H4 (cell line): ENCODE measurements at regions not wholly inside any gene's neighbourhood (a gene's known extent, or its start where the extent isn't known, plus 50 kb on each side); places are given as distances from the start of the nearest gene placed in this dataset.
"Not testable (repeated sequence)": the region's sequence is repeated elsewhere in the genome, so short reads cannot be mapped to it uniquely, and the experiment has no call there.

ENCODE experiments used
- DNase-seq: peaks from one replicate; pipeline ENCODE4 v3.0.0-alpha.2; 2015; ENCODE audit warnings: low spot score

DNA sequence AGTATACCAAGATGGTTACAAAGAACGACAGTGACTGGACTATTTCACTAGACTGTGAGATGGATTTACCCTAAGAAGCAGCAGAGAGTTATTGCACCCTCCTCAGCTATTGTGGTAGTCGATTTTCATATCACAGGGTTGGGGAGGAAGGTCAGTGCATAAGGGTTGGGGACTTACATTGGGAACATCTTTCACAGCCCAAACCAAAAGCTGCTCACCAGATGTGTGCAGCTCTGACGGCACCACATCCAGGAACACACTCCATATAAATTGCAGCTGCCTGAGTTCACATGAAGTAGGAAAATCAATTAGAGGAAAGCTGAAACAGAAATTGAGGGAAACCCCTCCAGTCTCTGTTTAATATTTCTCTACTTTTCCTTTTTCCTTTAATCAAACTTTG, 470.5 kb upstream of the NRSN1 start:
- no peak for DNase-seq

GRCh38 chr6:23656255-23657194, 469.5 kb upstream of the NRSN1 start:
- no peak for DNase-seq

GRCh38 chr6:23659125-23659524, 466.9 kb upstream of the NRSN1 start:
- DNase-seq: peak; percentile 21

GRCh38 chr6:23661549-23661948, 464.5 kb upstream of the NRSN1 start:
- DNase-seq: no peak

DNA sequence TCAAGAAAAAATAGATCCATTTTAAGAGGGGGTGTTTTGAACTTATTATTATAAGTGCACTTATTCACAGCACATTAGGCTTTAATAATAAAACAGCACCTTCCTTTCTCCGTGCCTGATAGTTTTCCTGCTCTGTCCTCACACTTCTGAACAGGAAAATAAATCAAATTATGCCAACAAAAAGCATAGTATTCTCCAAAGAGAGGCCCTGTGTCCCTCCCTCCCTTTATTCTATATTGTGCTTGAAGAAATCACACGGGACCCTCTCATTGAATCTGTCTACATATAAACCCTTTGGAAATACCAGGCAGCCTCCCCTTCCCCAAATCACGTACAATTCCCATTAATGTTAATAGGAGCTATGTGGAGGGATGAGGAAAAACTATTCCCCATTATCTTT, 462.9 kb upstream of the NRSN1 start:
- DNase-seq: no peak

DNA sequence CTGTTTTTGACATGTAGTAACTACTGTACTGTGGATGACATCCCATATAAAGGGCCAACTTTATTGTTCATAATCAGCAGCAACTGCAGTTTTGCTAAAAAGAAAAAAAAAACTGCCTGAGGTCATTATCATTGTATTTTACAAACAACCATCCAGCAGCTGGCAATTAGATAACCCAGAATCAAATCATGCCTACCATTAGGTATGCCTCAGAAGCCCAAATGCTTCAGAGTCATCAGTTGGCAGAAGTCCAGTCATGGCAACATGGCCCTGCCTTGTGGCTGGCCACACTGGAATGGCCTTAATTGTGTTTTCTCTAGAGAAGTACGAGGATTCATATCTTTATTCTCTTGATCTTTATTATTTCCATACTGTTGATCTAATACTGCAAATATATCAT, 462.4 kb upstream of the NRSN1 start:
- DNase-seq: no peak

DNA sequence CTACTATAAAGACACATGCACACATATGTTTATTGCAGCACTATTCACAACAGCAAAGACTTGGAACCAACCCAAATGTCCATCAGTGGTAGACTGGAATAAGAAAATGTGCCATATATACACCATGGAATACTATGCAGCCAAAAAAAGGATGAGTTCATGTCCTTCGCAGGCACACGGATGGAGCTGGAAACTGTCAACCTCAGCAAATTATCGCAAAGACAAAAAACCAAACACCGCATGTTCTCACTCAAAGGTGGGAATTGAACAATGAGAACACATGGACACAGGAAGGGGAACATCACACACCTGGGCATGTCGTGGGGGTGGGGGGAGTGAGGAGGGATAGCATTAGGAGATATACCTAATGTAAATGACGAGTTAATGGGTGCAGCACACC, 460.1 kb upstream of the NRSN1 start:
- DNase-seq: not testable (repeated sequence)

DNA sequence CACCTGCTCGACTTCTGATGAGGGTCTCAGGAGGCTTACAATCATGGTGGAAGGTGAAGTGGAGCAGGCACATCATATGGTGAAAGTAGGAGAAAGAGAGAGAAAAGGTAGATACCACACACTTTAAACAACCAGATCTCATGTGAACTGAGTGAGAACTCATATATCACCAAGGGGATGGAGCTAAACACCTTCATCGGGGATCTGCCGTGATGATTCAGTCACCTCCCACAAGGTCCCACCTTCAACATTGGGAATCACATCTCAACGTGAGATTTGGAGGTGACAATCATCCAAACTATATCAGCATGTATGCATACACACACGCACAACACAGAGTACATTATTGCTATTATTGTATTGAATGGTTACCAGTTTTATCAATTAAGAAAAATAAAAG, 453.3 kb upstream of the NRSN1 start:
- no peak for DNase-seq

DNA sequence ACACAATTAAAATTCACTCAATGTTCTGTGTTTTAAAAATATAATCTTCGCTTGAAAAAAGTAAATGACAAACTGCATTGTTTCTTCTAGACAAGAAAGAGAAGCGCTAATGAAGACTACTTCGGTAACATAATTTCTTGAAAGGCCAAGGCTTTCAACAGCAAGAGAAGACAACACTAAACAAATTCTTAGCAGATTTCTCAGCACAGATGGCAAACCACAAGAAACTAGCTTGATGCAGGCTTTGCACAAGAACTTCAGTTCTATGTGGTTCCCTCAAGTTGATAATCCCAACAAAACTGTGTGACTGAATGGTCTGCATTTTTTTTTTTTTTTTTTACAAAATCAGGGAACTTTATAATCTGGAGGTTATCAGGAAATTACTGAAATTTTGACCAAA, 447.4 kb upstream of the NRSN1 start:
- no peak for DNase-seq

DNA sequence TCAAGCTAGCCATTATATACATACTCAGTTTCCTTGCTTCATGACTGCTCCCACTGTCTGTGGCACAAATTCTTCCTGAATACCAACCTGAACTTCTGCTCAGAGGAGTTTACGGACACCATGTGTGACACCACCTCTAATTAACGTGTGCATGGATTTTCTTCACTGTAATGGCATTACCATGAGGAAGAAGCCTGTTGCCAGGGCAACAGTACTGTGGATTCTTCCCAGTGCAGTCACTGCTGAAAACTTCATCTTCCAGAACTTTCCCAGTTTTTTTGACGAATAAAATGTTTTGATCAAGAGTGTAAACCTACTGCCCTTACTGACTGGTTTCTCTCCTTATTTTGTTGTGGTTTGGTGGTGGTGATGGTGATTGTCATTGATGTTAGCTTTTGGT, 444.3 kb upstream of the NRSN1 start:
- DNase-seq: no peak

GRCh38 chr6:23688650-23689049, 437.4 kb upstream of the NRSN1 start:
- DNase-seq: no peak

GRCh38 chr6:23690453-23691049, 435.5 kb upstream of the NRSN1 start:
- DNase-seq: no peak

DNA sequence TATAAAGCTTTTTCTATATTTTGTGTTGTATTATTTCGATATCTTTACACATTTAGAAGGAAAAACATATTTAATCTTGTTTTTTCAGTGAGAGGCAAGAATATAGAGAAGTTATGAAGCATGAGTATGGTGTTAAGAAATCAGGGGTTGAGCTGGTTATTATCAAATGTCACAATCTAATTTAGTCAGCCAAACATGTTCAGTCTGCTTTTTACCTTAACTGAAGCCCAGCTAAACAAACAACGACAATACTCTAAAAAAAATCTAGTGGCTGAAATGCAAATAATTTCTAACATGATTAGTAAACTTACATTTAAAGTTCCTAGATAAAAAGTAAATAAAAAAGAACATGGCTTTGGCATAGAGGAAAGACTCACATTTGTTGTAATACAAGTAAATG, 433.8 kb upstream of the NRSN1 start:
- no peak for DNase-seq

DNA sequence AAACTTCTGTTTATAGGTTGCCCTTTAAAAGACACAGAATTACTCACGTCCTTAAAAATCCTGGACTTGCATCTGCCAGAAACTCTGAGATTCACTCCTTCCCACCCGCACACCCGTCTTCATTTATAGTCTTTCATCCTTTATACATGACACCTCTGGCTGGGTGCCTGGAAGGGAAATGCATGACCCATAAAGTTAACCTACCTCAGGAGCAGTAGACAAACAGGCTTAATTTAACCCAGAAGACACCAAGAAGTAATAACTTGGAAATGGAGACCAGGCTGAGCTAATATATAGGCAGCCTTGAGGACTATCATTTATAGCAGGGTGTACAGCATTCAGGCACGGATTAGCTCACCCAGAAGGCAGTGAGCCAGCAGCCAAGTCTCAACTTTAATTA, 429.0 kb upstream of the NRSN1 start:
- no peak for DNase-seq

DNA sequence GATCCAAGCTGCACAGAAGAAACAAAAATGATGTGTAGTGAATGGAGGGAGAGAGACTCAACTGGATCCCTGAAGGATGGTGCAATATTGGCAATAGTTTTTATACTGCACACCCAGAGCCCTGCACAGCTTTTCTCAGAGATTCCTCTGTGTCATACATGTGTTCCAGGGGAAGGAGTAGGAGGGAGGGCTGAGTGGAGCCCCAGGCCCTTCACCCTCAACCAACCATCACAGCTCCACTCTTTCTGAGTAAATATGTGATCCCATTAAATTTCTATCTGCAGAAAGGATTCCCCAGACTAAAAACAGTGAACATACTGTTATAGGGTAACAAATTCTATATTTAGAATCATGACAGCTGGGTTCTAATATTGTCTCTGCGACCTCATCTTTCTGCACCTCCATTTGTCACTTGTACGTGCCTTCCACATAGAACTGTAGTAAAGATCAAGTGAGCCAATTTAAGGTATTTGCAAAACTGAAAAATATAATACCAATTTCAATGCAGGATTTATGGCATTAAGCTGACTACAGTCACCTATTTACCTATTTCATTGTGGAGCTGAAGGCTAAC, 421.4 kb upstream of the NRSN1 start:
- DNase-seq: no peak

DNA sequence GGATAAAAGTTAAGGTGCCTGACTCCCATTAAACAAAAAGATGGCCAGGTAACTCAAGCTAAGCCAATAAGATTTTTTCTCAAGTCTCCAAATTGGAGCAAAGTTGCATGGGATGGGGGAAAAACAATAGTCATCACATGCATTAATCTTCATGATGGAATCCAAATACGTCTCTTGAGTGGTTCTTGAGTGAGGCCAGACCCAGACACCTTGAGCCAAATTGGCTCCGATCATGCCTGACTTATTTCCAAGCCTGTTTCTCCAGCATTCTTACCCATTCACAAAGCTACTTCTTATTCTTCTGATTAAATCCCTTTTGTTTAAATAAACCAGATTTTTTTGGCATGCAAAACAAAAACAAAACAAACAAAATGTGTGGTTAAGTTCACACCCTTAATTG, 420.3 kb upstream of the NRSN1 start:
- no peak for DNase-seq

GRCh38 chr6:23712756-23713155, 413.3 kb upstream of the NRSN1 start:
- DNase-seq: no peak

GRCh38 chr6:23713211-23713610, 412.8 kb upstream of the NRSN1 start:
- DNase-seq: no peak

GRCh38 chr6:23728707-23729106, 397.3 kb upstream of the NRSN1 start:
- DNase-seq: peak; percentile 32

GRCh38 chr6:23731609-23732008, 394.4 kb upstream of the NRSN1 start:
- DNase-seq: no peak

DNA sequence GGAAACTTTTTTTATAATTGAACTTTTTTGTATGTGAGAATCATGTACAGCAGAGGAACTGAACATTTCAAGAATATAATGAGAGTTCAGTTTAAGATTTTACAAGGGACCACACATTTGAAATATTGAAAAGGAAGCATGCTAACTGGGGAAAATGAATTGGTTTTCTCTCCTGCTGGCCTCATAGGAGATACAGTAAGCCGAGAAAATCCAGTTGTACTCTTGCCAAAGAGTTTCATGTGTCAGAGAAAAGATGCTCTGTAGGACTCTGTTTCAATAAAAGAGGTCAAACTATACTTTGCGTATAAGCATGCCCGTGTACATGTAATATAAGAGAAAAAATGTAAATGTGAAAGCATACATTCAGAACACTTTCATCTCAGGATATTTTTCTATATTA, 393.5 kb upstream of the NRSN1 start:
- no peak for DNase-seq

GRCh38 chr6:23735151-23735550, 390.9 kb upstream of the NRSN1 start:
- DNase-seq: no peak

GRCh38 chr6:23736577-23736976, 389.4 kb upstream of the NRSN1 start:
- no peak for DNase-seq
